CD4-positive, alpha-beta T cell treated with Interleukin-17A for 4 hours (primary cell): ENCODE measurements at regions not wholly inside any gene's neighbourhood (a gene's known extent, or its start where the extent isn't known, plus 50 kb on each side); places are given as distances from the start of the nearest gene placed in this dataset.

Source experiments
- DNase-seq: peaks from one replicate; pipeline ENCODE4 v3.0.0-alpha.2; 2020; ENCODE audit warnings: mixed read lengths

DNA sequence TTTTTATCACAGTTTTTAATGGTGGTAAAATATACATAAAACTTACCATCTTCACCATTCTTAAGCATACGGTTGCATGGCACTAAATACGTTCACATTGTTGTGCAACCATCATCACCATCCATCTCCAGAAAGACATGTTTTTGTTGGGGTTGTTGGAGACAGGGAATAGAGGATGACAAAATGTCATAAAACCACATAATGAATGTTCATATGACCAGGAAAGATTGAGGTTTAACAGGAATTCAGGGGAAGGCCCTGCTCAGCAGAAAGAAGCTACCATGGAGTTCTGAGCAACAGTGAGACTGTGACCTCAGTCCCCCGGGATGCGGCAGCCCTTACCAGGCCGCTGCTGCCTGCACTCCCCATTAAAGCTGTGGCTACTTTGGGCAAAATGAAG is 63.9 kb upstream of the TRIM2 start:
- DNase-seq: no peak

GRCh38 chr4:153141238-153141637 is 63.0 kb upstream of the TRIM2 start:
- DNase-seq: no peak

DNA sequence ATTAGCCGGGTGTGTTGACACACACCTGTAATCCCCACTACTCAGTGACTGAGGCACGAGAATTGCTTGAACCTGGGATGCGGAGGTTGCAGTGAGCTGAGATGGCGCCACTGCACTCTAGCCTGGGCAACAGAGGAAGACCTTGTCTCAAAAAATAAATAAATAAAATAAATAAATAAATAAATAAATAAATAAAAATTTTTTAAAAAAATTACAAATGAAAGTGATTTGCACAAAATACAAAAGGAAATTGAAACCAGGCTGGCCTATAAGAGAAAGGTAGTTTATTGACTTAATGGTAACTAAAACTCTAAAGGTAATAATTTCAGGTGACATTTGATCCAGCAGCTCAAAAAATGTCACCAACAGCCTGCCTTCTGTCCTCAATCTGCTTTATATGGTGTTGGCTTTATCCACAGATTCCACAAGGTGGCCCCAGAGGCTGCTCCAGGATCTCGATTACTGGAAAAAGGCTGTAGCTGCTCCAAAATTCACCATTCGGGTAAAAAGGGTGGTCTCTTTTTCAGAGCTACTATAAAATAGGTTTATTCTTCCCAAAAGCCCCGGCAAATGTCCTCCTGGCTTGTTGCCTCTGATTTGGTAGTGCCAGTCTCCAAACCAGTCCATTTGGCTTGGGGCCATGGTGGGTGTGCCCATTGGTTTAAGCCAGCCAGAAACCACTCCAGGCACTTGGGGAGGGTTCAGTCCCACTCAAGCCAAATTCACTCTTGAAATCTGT is 61.4 kb upstream of the TRIM2 start:
- DNase-seq: peak; percentile 73

DNA sequence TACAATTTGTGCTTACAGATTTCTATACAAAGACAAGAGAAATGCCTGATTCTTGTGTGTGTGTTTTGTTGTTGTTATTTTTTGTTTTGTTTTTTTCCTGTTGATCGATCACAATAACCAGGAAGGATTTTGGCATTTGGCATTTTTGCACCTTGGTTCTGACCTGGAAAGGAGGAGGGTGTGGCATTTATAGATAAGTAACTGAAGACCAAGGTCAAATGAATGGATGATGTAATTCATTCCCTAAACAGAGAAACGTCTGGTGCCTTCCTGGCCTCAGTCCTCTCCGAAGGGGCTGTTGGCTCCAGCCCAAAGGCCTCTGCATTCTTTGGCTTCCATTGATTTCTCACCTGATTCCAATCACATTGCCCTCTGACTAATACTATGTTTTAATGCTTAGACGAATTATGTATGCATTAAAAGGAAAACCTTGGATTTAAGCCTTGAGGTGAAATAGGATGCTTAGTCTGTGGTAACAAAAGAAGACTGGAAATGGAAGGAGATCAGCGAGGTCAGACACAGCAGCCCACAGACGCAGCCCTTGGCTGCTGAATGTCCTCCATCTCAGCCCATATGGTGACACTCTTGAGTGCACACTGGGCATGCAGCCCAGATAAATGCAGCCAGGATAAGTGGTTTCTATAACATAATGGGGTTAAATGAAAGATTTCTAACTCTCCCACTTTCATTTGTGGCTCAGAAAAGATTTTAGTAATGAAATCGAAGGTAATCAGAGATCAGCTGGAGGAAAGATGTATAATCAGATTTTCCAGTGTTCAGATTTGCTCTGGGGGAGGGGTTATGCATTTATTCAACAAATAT is 60.5 kb upstream of the TRIM2 start:
- no peak for DNase-seq

- DNase-seq: no peak
Observed at GRCh38 chr4:153146031-153146430, 58.2 kb upstream of the TRIM2 start.

DNA sequence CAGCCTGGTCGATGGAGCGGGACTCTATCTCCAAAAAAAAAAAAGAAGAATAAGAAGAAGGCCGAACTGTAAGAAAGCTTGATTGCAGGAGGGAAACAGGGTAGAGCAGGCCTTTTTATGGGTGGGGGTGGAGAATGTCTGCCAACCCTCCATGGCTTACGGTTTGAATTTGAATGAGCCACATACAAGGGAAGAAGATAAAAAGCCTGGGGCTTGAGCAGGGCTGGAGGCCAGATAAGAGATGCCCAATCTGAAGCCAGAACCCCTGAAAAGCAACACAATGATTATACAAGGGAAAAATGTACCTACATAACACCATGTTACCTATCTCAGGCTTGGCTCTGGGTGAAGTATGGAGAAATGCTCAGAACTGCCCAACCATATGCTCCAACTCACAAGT is 57.3 kb upstream of the TRIM2 start:
- no peak for DNase-seq

DNA sequence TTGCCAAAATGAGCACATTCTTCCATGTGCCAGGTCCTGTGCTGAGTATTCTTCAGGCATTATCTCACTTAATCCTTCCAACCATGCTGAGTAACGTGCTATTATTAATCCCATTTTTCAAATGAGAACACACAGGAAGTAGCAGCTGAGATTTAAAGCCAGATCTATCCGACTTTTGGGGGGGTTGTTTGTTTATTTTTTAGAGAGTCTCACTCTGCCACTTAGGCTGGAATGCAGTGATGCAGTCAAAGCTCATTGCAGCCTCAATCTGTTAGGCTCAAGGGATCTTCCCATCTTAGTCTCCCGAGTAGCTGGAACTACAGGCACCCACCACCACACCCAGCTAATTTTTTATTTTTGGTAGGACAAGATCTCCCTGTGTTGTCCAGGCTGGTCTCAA is 55.5 kb upstream of the TRIM2 start:
- DNase-seq: no peak

GRCh38 chr4:153151535-153152455 is 52.4 kb upstream of the TRIM2 start:
- DNase-seq: peak; percentile 24

- DNase-seq: peak; percentile 83
Observed at GRCh38 chr4:153152501-153153338, 51.5 kb upstream of the TRIM2 start.

- DNase-seq: peak; percentile 83
Observed at GRCh38 chr4:153153339-153153871, 50.8 kb upstream of the TRIM2 start.

GRCh38 chr4:153154007-153154975 is 50.0 kb upstream of the TRIM2 start:
- peak; percentile 49 for DNase-seq
